Activated naive CD8-positive, alpha-beta T cell treated with anti-CD3 and anti-CD28 coated beads, Interleukin-2, amount 10 ng/mL, durations not matched to agents 7 days and 5 days (primary cell): ENCODE measurements at regions not wholly inside any gene's neighbourhood (a gene's known extent, or its start where the extent isn't known, plus 50 kb on each side); places are given as distances from the start of the nearest gene placed in this dataset.

ENCODE experiments used
- ATAC-seq: fragments of 150-1000 bp; cut with Tn5 transposase; one replicate; pipeline ENCODE4 v1.10.0; 2021; ENCODE audit warnings: low read depth, moderate library complexity
- POLR2A ChIA-PET: fragments of 350-600 bp; sonication (Branson Sonifier 250); formaldehyde crosslinking; loops from one replicate; lab custom pipeline; 2021; ENCODE audit warnings: antibody characterized with exemption; lab: Charles Lee
- DNase-seq: peaks from one replicate; pipeline ENCODE4 v3.0.0; 2021
- H3K27ac Mint-ChIP-seq: one replicate; pipeline ENCODE4 v1.8.0; 2022; ENCODE audit warnings: mild to moderate bottlenecking, mixed read lengths
- H3K27me3 Mint-ChIP-seq: one replicate; pipeline ENCODE4 v1.8.0; 2022; ENCODE audit warnings: mild to moderate bottlenecking, moderate library complexity, mixed read lengths
- H3K36me3 Mint-ChIP-seq: one replicate; pipeline ENCODE4 v1.8.0; 2021; ENCODE audit warnings: mild to moderate bottlenecking, mixed read lengths
- H3K4me1 Mint-ChIP-seq: one replicate; pipeline ENCODE4 v1.8.0; 2021; ENCODE audit warnings: mixed read lengths
- H3K4me3 Mint-ChIP-seq: one replicate; pipeline ENCODE4 v1.8.0; 2022; ENCODE audit warnings: mild to moderate bottlenecking, moderate library complexity, mixed read lengths
- H3K9me3 Mint-ChIP-seq: one replicate; pipeline ENCODE4 v1.8.0; 2021; ENCODE audit warnings: mixed read lengths

- Mint-ChIP-seq H3K9me3 (peaks cover 8% of the 10 kb centered on the region), H3K36me3 (no peaks in the 10 kb centered on the region), H3K4me1 (no peaks in the 10 kb centered on the region), H3K27ac (no peak overlapping the region), H3K27me3 (peaks cover 3% of the 10 kb centered on the region), H3K4me3 (no peak overlapping the region)
- DNase-seq (no peak), ATAC-seq (no peak)
- POLR2A ChIA-PET: no interaction called here
Observed at GRCh38 chr21:15164678-15165303, 100.0 kb upstream of the NRIP1 start.

DNA sequence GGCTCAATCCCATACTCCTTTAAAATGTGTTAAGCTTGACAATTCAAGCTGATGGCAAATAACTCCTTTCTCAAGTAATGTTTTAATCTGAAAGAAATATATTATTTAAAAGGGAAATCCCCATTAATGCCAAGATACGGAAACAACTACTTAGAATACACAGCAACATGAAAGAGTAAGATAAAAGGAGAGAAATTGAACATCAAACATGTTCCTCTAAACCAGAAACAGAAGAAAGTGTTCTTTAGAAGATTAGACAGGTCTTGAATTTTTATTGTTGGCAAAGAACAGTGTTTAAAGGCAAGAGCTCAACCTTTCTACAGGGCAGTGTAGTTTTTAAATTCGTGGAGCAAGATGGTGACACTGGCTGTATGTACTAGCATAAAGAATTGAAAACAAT lies 105.8 kb upstream of the NRIP1 start:
- ATAC-seq (no peak), DNase-seq (no peak)
- Mint-ChIP-seq H3K27ac (no peak overlapping the region), H3K27me3 (peaks cover 3% of the 10 kb centered on the region), H3K4me1 (no peaks in the 10 kb centered on the region), H3K4me3 (no peak overlapping the region), H3K36me3 (no peaks in the 10 kb centered on the region), H3K9me3 (peaks cover 8% of the 10 kb centered on the region)
- POLR2A ChIA-PET: no interaction called here

DNA sequence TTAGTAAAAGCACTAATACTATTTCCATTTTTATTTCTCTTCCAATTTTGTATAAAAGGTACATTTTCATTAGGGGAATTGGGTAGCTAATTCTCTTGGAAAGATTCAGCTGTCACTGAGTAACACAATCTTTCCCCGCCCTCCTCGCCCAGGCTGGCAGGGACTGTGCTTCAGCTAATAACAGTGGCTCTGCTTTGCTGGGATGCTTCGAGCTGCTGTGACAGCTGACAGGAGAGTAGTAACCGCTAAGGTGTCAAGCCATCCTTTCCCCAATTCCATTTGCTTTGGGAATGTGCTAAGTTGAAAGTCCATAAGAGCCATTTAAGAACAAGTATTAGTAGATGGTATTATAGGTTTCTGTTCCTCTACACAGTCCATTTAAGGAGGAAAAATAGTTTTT lies 106.7 kb upstream of the NRIP1 start:
- Mint-ChIP-seq H3K27me3 (peaks cover 2% of the 10 kb centered on the region), H3K36me3 (no peaks in the 10 kb centered on the region), H3K4me3 (no peak overlapping the region), H3K4me1 (no peaks in the 10 kb centered on the region), H3K27ac (no peak overlapping the region), H3K9me3 (peaks cover 8% of the 10 kb centered on the region)
- DNase-seq (no peak), ATAC-seq (no peak)
- POLR2A ChIA-PET: no interaction called here

DNA sequence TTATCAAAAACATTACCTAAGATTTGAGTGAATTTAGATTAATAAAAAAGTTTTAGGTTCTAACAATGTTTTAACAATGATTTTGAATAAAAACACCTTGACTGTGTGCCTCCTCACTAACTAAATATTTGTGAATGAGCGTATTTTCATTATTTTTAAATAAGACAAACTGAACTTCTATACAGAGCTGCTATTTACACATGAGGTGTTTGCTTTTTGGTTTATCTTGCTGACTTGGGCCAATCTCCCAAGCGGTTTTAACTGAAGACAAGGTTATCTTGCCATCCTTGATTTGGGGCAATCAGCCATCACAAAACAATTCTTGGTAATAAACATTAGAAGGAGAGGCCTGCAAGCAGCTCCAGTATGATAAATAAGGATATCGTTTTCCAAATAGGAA lies 108.2 kb upstream of the NRIP1 start:
- Mint-ChIP-seq H3K36me3 (no peaks in the 10 kb centered on the region), H3K4me1 (no peaks in the 10 kb centered on the region), H3K27me3 (peaks cover 2% of the 10 kb centered on the region), H3K27ac (no peak overlapping the region), H3K4me3 (no peak overlapping the region), H3K9me3 (peaks cover 4% of the 10 kb centered on the region)
- POLR2A ChIA-PET: no interaction called here
- DNase-seq: no peak
- ATAC-seq: no peak

- POLR2A ChIA-PET: no interaction called here
- ATAC-seq (no peak), DNase-seq (no peak)
- Mint-ChIP-seq H3K4me1 (no peaks in the 10 kb centered on the region), H3K4me3 (no peak overlapping the region), H3K9me3 (no peaks in the 10 kb centered on the region), H3K27ac (no peak overlapping the region), H3K27me3 (no peaks in the 10 kb centered on the region), H3K36me3 (no peaks in the 10 kb centered on the region)
Observed at GRCh38 chr21:15174923-15175322, 110.1 kb upstream of the NRIP1 start.

DNA sequence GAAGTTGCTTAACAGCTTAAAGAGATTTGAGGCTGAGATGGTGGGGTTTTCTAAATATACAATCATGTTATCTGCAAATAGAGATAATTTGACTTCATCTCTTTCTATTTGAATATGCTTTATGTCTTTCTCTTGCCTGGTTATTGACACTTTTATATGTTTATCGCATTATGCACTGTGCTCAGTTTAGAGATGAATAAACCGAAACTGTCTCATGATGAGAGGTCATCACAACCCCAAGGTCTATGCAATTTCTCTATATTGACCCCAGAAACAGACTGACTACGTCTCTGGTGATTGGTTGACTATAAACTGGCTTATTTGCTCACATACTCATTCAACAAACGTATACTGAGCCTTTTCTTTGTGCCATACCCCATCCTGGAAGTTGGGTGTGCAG lies 117.9 kb upstream of the NRIP1 start:
- Mint-ChIP-seq H3K4me3 (no peak overlapping the region), H3K27ac (no peak overlapping the region), H3K36me3 (no peaks in the 10 kb centered on the region), H3K27me3 (no peaks in the 10 kb centered on the region), H3K4me1 (no peaks in the 10 kb centered on the region), H3K9me3 (peaks cover 2% of the 10 kb centered on the region)
- ATAC-seq (no peak), DNase-seq (no peak)
- POLR2A ChIA-PET: no interaction called here

- Mint-ChIP-seq H3K36me3 (no peaks in the 10 kb centered on the region), H3K27me3 (no peaks in the 10 kb centered on the region), H3K9me3 (peaks cover 2% of the 10 kb centered on the region), H3K27ac (no peak overlapping the region), H3K4me3 (no peak overlapping the region), H3K4me1 (no peaks in the 10 kb centered on the region)
- POLR2A ChIA-PET: no interaction called here
- no peak for DNase-seq
- ATAC-seq: no peak
Observed at GRCh38 chr21:15183813-15184257, 119.0 kb upstream of the NRIP1 start.

DNA sequence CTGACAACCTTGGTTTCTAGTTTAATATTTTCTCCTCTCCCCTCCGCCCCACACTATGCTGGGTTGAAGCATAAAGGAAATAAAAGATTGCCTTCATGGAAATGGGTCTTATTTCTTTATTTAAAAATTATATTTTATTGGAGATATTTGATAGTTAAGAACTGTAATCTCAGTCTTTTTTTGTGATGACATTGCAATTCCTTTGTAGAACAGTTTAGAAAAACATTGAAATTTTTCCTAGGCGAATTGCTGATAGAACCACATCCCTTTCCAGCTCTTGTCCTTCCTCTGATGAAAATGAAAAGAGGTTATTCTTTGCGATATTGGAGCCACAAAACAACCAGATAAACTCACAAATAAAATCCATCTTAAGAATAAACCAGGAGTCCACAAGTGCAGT lies 125.6 kb upstream of the NRIP1 start:
- H3K4me3 Mint-ChIP-seq: no peak overlapping the region
- POLR2A ChIA-PET: no interaction called here
- H3K27me3 Mint-ChIP-seq: peaks cover under 1% of the 10 kb centered on the region
- no peaks in the 10 kb centered on the region for H3K9me3 Mint-ChIP-seq
- H3K27ac Mint-ChIP-seq: no peak overlapping the region
- DNase-seq (no peak), ATAC-seq (no peak)
- no peaks in the 10 kb centered on the region for H3K36me3 Mint-ChIP-seq
- H3K4me1 Mint-ChIP-seq: no peaks in the 10 kb centered on the region

DNA sequence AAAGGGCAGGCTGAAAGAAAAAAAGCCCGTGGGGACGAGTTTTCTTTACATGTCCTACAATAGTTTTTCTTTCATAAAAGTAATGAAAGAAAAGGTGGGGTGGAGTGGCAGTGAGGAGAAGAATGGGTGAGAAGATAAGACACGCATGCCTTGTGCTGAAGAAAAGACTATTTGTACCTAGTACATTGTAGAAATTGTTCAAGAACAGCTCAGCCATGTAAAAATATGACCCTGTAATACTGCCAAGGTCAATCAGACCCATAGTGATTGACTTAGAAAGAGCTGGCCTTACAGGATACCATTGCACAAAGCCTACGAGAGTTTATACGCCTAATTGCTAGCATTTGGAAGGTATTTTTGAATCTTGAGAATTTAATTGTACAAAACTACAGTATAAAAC lies 126.0 kb upstream of the NRIP1 start:
- no peak overlapping the region for H3K27ac Mint-ChIP-seq
- no peaks in the 10 kb centered on the region for H3K9me3 Mint-ChIP-seq
- H3K36me3 Mint-ChIP-seq: no peaks in the 10 kb centered on the region
- DNase-seq (no peak), ATAC-seq (no peak)
- POLR2A ChIA-PET: no interaction called here
- H3K4me1 Mint-ChIP-seq: no peaks in the 10 kb centered on the region
- peaks cover 2% of the 10 kb centered on the region for H3K27me3 Mint-ChIP-seq
- H3K4me3 Mint-ChIP-seq: no peak overlapping the region

- POLR2A ChIA-PET: no interaction called here
- H3K4me1 Mint-ChIP-seq: no peaks in the 10 kb centered on the region
- H3K27me3 Mint-ChIP-seq: peaks cover 2% of the 10 kb centered on the region
- no peaks in the 10 kb centered on the region for H3K9me3 Mint-ChIP-seq
- no peak overlapping the region for H3K27ac Mint-ChIP-seq
- DNase-seq: no peak
- no peaks in the 10 kb centered on the region for H3K36me3 Mint-ChIP-seq
- no peak for ATAC-seq
- H3K4me3 Mint-ChIP-seq: no peak overlapping the region
Observed at GRCh38 chr21:15191342-15191741, 126.5 kb upstream of the NRIP1 start.

DNA sequence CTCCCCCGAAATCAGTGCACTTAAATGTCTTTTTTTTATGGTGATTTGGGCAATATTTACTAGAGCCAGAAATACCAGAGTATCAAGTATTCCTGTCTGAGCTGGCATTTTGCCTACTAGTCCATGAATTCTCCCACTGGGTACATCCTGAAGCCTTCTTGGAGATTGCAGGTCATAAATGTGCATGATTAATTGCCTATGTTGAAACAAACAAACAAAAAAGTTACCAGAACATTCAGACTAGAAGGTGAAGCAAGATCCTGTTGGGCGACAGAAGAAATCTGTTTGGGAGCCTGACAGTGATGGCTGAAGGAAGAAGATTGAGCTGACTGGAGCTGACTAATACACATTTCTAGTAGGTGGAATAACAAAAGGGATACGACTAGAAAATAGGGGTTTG lies 127.4 kb upstream of the NRIP1 start:
- Mint-ChIP-seq H3K36me3 (no peaks in the 10 kb centered on the region), H3K27ac (no peak overlapping the region), H3K9me3 (no peaks in the 10 kb centered on the region), H3K4me1 (no peaks in the 10 kb centered on the region), H3K4me3 (no peak overlapping the region), H3K27me3 (peaks cover 2% of the 10 kb centered on the region)
- no peak for ATAC-seq
- POLR2A ChIA-PET: no interaction called here
- DNase-seq: no peak

GRCh38 chr21:15193937-15194336 lies 129.1 kb upstream of the NRIP1 start:
- POLR2A ChIA-PET: no interaction called here
- Mint-ChIP-seq H3K4me3 (no peak overlapping the region), H3K9me3 (no peaks in the 10 kb centered on the region), H3K27me3 (peaks cover 2% of the 10 kb centered on the region), H3K36me3 (no peaks in the 10 kb centered on the region), H3K4me1 (no peaks in the 10 kb centered on the region), H3K27ac (no peak overlapping the region)
- ATAC-seq (no peak), DNase-seq (no peak)

DNA sequence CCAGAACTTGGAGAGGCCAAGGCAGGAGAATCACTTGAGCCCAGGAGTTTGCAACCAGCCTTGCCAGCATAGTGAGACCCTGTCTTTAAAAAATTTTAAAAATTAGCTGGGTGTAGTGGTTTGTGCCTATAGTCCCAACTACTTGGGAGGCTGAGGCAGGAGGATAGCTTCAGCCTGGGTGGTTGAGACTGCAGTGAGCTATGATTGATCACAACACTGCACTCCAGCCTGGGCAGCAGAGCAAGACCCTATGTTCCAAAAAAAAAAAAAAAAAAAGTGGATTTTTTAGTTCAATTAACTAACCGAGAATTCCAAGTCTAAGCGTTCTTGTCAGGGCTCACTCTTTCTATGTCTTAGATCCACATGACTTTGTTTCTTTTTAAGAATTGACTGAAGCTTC lies 130.3 kb upstream of the NRIP1 start:
- POLR2A ChIA-PET: no interaction called here
- no peaks in the 10 kb centered on the region for H3K4me1 Mint-ChIP-seq
- H3K9me3 Mint-ChIP-seq: no peaks in the 10 kb centered on the region
- no peak for ATAC-seq
- H3K27me3 Mint-ChIP-seq: peaks cover 2% of the 10 kb centered on the region
- no peaks in the 10 kb centered on the region for H3K36me3 Mint-ChIP-seq
- no peak overlapping the region for H3K4me3 Mint-ChIP-seq
- no peak for DNase-seq
- no peak overlapping the region for H3K27ac Mint-ChIP-seq

GRCh38 chr21:15195768-15196167 lies 131.0 kb upstream of the NRIP1 start:
- POLR2A ChIA-PET: no interaction called here
- Mint-ChIP-seq H3K4me3 (no peak overlapping the region), H3K27me3 (peaks cover 2% of the 10 kb centered on the region), H3K4me1 (no peaks in the 10 kb centered on the region), H3K27ac (no peak overlapping the region), H3K36me3 (no peaks in the 10 kb centered on the region), H3K9me3 (no peaks in the 10 kb centered on the region)
- DNase-seq (no peak), ATAC-seq (no peak)

DNA sequence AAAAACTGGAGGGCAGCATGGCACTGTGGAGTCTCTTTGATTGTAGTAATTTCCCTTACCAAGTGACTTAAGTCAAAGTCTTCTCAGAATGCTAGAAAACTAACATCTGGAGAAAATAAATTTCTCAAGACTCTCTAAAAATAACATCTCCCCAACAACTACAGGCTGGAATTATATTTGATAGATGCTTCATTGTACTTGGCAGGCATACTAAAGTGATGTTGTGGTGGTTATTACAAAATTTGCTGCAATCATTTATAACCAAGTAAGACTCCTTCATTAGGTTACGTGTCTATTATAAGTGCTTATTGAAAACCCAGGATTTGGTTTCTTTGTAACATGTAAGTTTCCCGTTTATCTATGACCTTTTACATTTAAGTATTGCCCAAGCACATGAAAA lies 132.9 kb upstream of the NRIP1 start:
- Mint-ChIP-seq H3K27me3 (peaks cover 2% of the 10 kb centered on the region), H3K4me1 (no peaks in the 10 kb centered on the region), H3K36me3 (no peaks in the 10 kb centered on the region), H3K27ac (no peak overlapping the region), H3K4me3 (no peak overlapping the region), H3K9me3 (no peaks in the 10 kb centered on the region)
- POLR2A ChIA-PET: no interaction called here
- no peak for ATAC-seq
- DNase-seq: no peak
